BLaER1 (cell line): ENCODE measurements at regions not wholly inside any gene's neighbourhood (a gene's known extent, or its start where the extent isn't known, plus 50 kb on each side); places are given as distances from the start of the nearest gene placed in this dataset.

Experiments used
- H3K27ac ChIP-seq: shearing (Covaris generic); formaldehyde crosslinking; 2 replicates; pipeline ENCODE4 v1.8.1; 2022
- H3K27me3 ChIP-seq: shearing (Covaris generic); formaldehyde crosslinking; 2 replicates; pipeline ENCODE4 v1.8.1; 2022
- H3K36me3 ChIP-seq: shearing (Covaris generic); formaldehyde crosslinking; 2 replicates; pipeline ENCODE4 v1.8.1; 2022
- H3K4me1 ChIP-seq: shearing (Covaris generic); formaldehyde crosslinking; 2 replicates; pipeline ENCODE4 v1.8.1; 2022
- H3K4me2 ChIP-seq: shearing (Covaris generic); formaldehyde crosslinking; 2 replicates; pipeline ENCODE4 v1.8.1; 2022
- H3K4me3 ChIP-seq: shearing (Covaris generic); formaldehyde crosslinking; 2 replicates; pipeline ENCODE4 v1.8.1; 2022
- H3K9ac ChIP-seq: shearing (Covaris generic); formaldehyde crosslinking; 2 replicates; pipeline ENCODE4 v1.8.1; 2022
- H3K9me3 ChIP-seq: shearing (Covaris generic); formaldehyde crosslinking; 2 replicates; pipeline ENCODE4 v1.8.1; 2022
- H4K20me1 ChIP-seq: shearing (Covaris generic); formaldehyde crosslinking; 2 replicates; pipeline ENCODE4 v1.8.1; 2022
- Cebpa-rat ChIP-seq: shearing (Covaris generic); IDR thresholded peaks from 2 replicates; pipeline ENCODE4 v1.8.1; 2022

GRCh38 chr3:81033684-81034083 lies 727.8 kb downstream of the GBE1 start:
- Histone ChIP-seq H3K27me3 (no peaks in the 10 kb centered on the region), H3K4me3 (no peak overlapping the region), H4K20me1 (no peaks in the 10 kb centered on the region), H3K27ac (no peak overlapping the region), H3K36me3 (no peaks in the 10 kb centered on the region), H3K4me1 (no peaks in the 10 kb centered on the region), H3K9me3 (no peaks in the 10 kb centered on the region), H3K4me2 (no peak overlapping the region), H3K9ac (no peak overlapping the region)
- TF ChIP-seq Cebpa-rat, result no peak

DNA sequence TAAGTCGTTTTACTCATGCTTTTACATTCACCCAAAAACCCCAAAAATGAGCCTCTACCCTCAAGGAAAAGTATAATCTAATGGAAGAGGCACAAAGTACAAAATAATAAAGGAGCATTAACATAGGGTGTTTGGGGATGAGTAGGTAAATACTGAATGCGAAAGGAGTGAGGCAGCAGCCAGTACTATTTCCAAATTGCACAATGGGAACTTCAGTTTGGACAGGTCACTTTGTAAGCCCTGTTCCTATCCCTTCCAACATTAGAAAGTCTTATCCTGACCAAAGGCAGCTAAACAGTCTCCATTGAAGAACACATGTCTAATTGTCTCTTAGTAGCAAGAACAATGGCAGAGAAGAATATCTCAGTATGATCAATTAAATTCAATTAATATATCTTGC lies 728.3 kb downstream of the GBE1 start:
- Histone ChIP-seq H3K4me1 (no peaks in the 10 kb centered on the region), H3K4me3 (no peak overlapping the region), H3K4me2 (no peak overlapping the region), H4K20me1 (no peaks in the 10 kb centered on the region), H3K9ac (no peak overlapping the region), H3K27me3 (no peaks in the 10 kb centered on the region), H3K36me3 (no peaks in the 10 kb centered on the region), H3K27ac (no peak overlapping the region), H3K9me3 (no peaks in the 10 kb centered on the region)
- no peak for TF ChIP-seq Cebpa-rat

- Histone ChIP-seq H3K9ac (no peak overlapping the region), H3K27me3 (no peaks in the 10 kb centered on the region), H3K4me3 (no peak overlapping the region), H3K27ac (no peak overlapping the region), H4K20me1 (no peaks in the 10 kb centered on the region), H3K36me3 (no peaks in the 10 kb centered on the region), H3K4me2 (no peak overlapping the region), H3K4me1 (no peaks in the 10 kb centered on the region), H3K9me3 (no peaks in the 10 kb centered on the region)
- TF ChIP-seq Cebpa-rat, result no peak
Observed at GRCh38 chr3:81029861-81030260, 731.6 kb downstream of the GBE1 start.

DNA sequence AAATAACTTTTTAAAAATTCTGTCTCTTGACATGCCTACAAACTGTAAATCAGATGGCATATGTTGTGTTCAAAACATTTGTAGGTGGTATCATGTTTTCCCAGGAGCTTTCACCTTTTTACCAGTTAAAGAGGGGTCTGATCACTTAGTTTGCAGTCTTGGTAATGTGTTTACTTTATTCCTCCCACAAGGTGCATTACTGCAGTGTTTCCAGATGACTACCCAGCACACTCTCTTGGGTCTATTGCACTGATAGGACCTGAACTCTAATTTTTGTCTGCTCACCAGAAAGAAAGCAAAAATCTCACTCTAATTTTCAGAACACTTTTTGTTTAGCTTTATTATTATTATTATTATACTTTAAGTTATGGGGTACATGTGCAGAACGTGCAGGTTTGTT lies 734.1 kb downstream of the GBE1 start:
- TF ChIP-seq Cebpa-rat, result no peak
- H3K36me3 ChIP-seq, result no peaks in the 10 kb centered on the region
- H3K27ac ChIP-seq, result no peak overlapping the region
- H3K9ac ChIP-seq, result no peak overlapping the region
- no peaks in the 10 kb centered on the region for H3K9me3 ChIP-seq
- no peaks in the 10 kb centered on the region for H3K27me3 ChIP-seq
- H4K20me1 ChIP-seq, result no peaks in the 10 kb centered on the region
- H3K4me2 ChIP-seq, result no peak overlapping the region
- H3K4me1 ChIP-seq, result no peaks in the 10 kb centered on the region
- no peak overlapping the region for H3K4me3 ChIP-seq

DNA sequence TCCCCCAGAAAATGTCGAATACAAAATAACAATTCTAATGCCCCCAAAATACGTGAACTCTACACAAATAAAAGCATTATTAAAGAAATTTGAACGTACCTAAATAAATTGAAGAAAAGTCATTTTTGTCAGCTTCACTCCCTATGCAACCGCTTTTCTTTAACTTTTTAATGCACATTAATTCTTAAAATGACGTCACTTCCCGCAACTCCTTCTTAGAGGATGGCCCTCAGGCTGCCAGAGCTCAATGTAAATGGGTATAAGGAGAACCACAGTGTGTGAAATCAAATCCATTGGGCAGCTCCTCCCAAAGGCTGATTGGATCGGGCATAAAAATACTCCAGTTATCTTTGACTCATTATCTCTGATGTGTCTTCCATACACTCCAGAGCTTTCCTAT lies 736.9 kb downstream of the GBE1 start:
- Histone ChIP-seq H3K9ac (no peak overlapping the region), H3K27me3 (no peaks in the 10 kb centered on the region), H3K36me3 (no peaks in the 10 kb centered on the region), H3K27ac (no peak overlapping the region), H4K20me1 (no peaks in the 10 kb centered on the region), H3K4me3 (no peak overlapping the region), H3K9me3 (no peaks in the 10 kb centered on the region), H3K4me1 (no peaks in the 10 kb centered on the region), H3K4me2 (no peak overlapping the region)
- TF ChIP-seq Cebpa-rat, result no peak

DNA sequence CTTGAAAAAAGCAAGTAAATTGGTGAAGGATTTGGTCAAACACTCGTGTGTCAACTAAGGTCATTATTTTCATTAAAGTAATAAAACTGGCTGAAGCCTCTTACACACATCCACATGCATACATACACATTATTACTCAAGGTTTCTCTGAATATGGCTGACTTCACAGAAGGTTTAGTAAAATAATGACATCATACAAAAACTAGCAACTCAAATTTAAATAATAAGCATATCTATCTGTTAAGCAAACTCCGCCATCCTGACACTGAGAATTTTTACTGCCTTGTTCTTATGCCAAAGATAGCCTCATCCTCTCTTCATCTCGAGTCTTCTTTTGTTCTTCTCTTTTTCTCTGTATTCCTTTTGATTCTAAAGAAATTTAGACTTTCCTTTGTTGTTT lies 739.1 kb downstream of the GBE1 start:
- H3K4me3 ChIP-seq, result no peak overlapping the region
- no peaks in the 10 kb centered on the region for H3K36me3 ChIP-seq
- H3K4me2 ChIP-seq, result no peak overlapping the region
- no peaks in the 10 kb centered on the region for H3K9me3 ChIP-seq
- H3K27ac ChIP-seq, result no peak overlapping the region
- H3K27me3 ChIP-seq, result no peaks in the 10 kb centered on the region
- TF ChIP-seq Cebpa-rat, result no peak
- no peaks in the 10 kb centered on the region for H4K20me1 ChIP-seq
- no peaks in the 10 kb centered on the region for H3K4me1 ChIP-seq
- no peak overlapping the region for H3K9ac ChIP-seq

DNA sequence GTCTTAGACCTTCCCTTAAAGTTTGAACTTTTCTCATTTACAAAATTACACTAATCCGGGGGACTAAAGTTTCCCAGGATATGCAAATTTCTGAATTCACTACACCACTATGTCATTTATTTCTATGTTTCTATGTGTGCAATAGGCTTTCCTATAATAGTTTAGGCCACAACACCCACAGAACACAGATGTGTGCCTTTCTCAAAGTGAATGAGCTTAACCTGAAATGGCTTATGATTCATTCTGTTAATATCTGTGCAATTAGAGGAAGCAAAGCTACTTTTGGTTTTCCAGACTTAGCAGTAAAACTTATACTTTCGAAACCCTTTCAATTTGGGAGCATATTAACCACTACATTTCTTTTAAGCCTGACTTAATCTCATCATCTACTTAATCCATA lies 748.1 kb downstream of the GBE1 start:
- Histone ChIP-seq H3K4me3 (no peak overlapping the region), H3K4me2 (no peak overlapping the region), H3K27ac (no peak overlapping the region), H4K20me1 (no peaks in the 10 kb centered on the region), H3K36me3 (no peaks in the 10 kb centered on the region), H3K27me3 (no peaks in the 10 kb centered on the region), H3K4me1 (no peaks in the 10 kb centered on the region), H3K9ac (no peak overlapping the region), H3K9me3 (no peaks in the 10 kb centered on the region)
- no peak for TF ChIP-seq Cebpa-rat

DNA sequence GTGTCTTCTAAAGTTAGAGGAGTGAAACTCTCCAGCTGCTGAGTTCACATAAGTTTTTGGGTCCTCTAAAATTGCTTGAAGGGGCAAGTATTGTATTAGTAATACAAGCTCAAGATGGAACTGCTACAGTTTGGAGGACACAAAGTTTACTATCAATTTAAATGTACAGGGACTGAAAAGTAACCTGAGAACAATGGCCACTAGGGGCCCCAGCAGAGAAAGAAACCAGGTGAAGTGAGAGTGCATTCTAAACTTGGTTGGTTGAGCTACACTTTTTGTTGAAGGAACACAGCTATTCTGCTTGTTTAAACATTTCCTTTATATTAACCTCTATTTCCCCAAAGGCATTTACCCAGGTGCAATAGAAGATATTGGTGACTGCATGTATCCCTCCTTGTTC lies 755.5 kb downstream of the GBE1 start:
- no peak overlapping the region for H3K27ac ChIP-seq
- H3K4me1 ChIP-seq, result no peaks in the 10 kb centered on the region
- H3K36me3 ChIP-seq, result no peaks in the 10 kb centered on the region
- H3K4me2 ChIP-seq, result no peak overlapping the region
- H3K9me3 ChIP-seq, result no peaks in the 10 kb centered on the region
- no peak for TF ChIP-seq Cebpa-rat
- no peaks in the 10 kb centered on the region for H4K20me1 ChIP-seq
- no peak overlapping the region for H3K9ac ChIP-seq
- no peaks in the 10 kb centered on the region for H3K27me3 ChIP-seq
- no peak overlapping the region for H3K4me3 ChIP-seq

- TF ChIP-seq Cebpa-rat, result no peak
- Histone ChIP-seq H3K36me3 (no peaks in the 10 kb centered on the region), H3K4me2 (no peak overlapping the region), H4K20me1 (no peaks in the 10 kb centered on the region), H3K27ac (no peak overlapping the region), H3K4me3 (no peak overlapping the region), H3K9ac (no peak overlapping the region), H3K9me3 (no peaks in the 10 kb centered on the region), H3K27me3 (no peaks in the 10 kb centered on the region), H3K4me1 (no peaks in the 10 kb centered on the region)
Observed at GRCh38 chr3:81003817-81004216, 757.6 kb downstream of the GBE1 start.

GRCh38 chr3:81003008-81003645 lies 758.3 kb downstream of the GBE1 start:
- H4K20me1 ChIP-seq, result no peaks in the 10 kb centered on the region
- H3K9me3 ChIP-seq, result no peaks in the 10 kb centered on the region
- no peaks in the 10 kb centered on the region for H3K27me3 ChIP-seq
- H3K9ac ChIP-seq, result no peak overlapping the region
- no peak overlapping the region for H3K4me3 ChIP-seq
- no peak overlapping the region for H3K4me2 ChIP-seq
- no peaks in the 10 kb centered on the region for H3K4me1 ChIP-seq
- TF ChIP-seq Cebpa-rat, result no peak
- H3K36me3 ChIP-seq, result no peaks in the 10 kb centered on the region
- no peak overlapping the region for H3K27ac ChIP-seq

DNA sequence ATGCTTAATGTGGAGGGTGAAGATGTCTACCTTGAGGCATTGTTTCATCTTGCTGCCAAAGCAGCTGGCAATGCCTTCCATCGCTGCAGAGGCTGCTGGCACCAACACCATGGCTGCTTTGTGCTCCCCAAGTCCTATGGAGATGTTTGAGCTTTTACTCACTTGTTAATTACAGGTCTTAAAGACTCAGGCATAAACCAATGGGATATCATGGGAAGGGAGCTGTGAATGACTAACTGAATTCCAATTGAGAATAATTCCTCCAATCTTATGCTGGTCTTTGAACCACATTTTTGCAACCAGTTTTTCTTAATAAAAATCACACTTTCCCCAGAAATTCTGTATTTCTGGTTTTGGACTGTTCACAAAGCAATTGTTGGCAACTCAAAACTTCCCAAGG lies 762.0 kb downstream of the GBE1 start:
- Histone ChIP-seq H4K20me1 (no peaks in the 10 kb centered on the region), H3K27ac (no peak overlapping the region), H3K27me3 (no peaks in the 10 kb centered on the region), H3K36me3 (no peaks in the 10 kb centered on the region), H3K4me3 (no peak overlapping the region), H3K9me3 (no peaks in the 10 kb centered on the region), H3K9ac (no peak overlapping the region), H3K4me2 (no peak overlapping the region), H3K4me1 (no peaks in the 10 kb centered on the region)
- no peak for TF ChIP-seq Cebpa-rat
